NB4 (cell line): ENCODE measurements at regions not wholly inside any gene's neighbourhood (a gene's known extent, or its start where the extent isn't known, plus 50 kb on each side); places are given as distances from the start of the nearest gene placed in this dataset.

Source experiments
- POLR2A ChIP-seq: IDR thresholded peaks from 2 replicates; pipeline ENCODE4 v1.6.1; 2011; ENCODE audit warnings: mild to moderate bottlenecking; ENCODE audit not compliant: insufficient read length; ENCODE audit errors: extremely low read depth
- TF ChIP-seq, protein P1 (sequence below): IDR thresholded peaks from one replicate; pipeline ENCODE4 v1.5.1; 2012; ENCODE audit warnings: low read depth, low read length

- TF ChIP-seq POLR2A: no peak
- TF ChIP-seq, protein P1, sequence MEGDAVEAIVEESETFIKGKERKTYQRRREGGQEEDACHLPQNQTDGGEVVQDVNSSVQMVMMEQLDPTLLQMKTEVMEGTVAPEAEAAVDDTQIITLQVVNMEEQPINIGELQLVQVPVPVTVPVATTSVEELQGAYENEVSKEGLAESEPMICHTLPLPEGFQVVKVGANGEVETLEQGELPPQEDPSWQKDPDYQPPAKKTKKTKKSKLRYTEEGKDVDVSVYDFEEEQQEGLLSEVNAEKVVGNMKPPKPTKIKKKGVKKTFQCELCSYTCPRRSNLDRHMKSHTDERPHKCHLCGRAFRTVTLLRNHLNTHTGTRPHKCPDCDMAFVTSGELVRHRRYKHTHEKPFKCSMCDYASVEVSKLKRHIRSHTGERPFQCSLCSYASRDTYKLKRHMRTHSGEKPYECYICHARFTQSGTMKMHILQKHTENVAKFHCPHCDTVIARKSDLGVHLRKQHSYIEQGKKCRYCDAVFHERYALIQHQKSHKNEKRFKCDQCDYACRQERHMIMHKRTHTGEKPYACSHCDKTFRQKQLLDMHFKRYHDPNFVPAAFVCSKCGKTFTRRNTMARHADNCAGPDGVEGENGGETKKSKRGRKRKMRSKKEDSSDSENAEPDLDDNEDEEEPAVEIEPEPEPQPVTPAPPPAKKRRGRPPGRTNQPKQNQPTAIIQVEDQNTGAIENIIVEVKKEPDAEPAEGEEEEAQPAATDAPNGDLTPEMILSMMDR: no peak
These were observed 271.4 kb upstream of the NR5A2 start for GRCh38 chr1:199756066-199756465.
